HK-2 (cell line): ENCODE measurements at regions not wholly inside any gene's neighbourhood (a gene's known extent, or its start where the extent isn't known, plus 50 kb on each side); places are given as distances from the start of the nearest gene placed in this dataset.

Source experiments
- DNase-seq: peaks from one replicate; pipeline ENCODE4 v3.0.0-alpha.2; 2018; ENCODE audit not compliant: unreplicated experiment

- DNase-seq = no peak
Measured at GRCh38 chr1:223048026-223048425, 95.0 kb downstream of the TLR5 start.

- DNase-seq = no peak
Measured at GRCh38 chr1:223052462-223052861, 90.6 kb downstream of the TLR5 start.

- DNase-seq = no peak
Measured at GRCh38 chr1:223052931-223053330, 90.1 kb downstream of the TLR5 start.

GRCh38 chr1:223056802-223057201 lies 86.2 kb downstream of the TLR5 start:
- no peak for DNase-seq

- no peak for DNase-seq
Measured at GRCh38 chr1:223057569-223058093, 85.4 kb downstream of the TLR5 start.
